KMS-11 (cell line): ENCODE measurements at regions not wholly inside any gene's neighbourhood (a gene's known extent, or its start where the extent isn't known, plus 50 kb on each side); places are given as distances from the start of the nearest gene placed in this dataset.

Source experiments
- H2AFZ ChIP-seq: fragments of 200-600 bp; sonication (generic); 2 replicates; pipeline ENCODE4 v1.6.1; 2016; ENCODE audit warnings: antibody characterized with exemption, mixed run types, low read depth
- H3K27ac ChIP-seq: fragments of 200-600 bp; sonication (generic); 2 replicates; pipeline ENCODE4 v1.6.1; 2016; ENCODE audit warnings: mild to moderate bottlenecking, mixed run types
- H3K27me3 ChIP-seq: fragments of 200-600 bp; sonication (generic); 2 replicates; pipeline ENCODE4 v1.6.1; 2017; ENCODE audit warnings: mild to moderate bottlenecking, low read depth, mixed run types, moderate library complexity; ENCODE audit not compliant: insufficient read depth
- H3K36me3 ChIP-seq: fragments of 200-600 bp; sonication (generic); 2 replicates; pipeline ENCODE4 v1.6.1; 2017; ENCODE audit warnings: mild to moderate bottlenecking, mixed run types; ENCODE audit not compliant: insufficient read depth
- H3K4me1 ChIP-seq: fragments of 200-600 bp; sonication (generic); 2 replicates; pipeline ENCODE4 v1.6.1; 2016; ENCODE audit warnings: mild to moderate bottlenecking, low read depth, mixed run types; ENCODE audit not compliant: poor library complexity, severe bottlenecking
- H3K4me2 ChIP-seq: fragments of 200-600 bp; sonication (generic); 2 replicates; pipeline ENCODE4 v1.7.0; 2016; ENCODE audit warnings: mild to moderate bottlenecking, mixed run types
- H3K4me3 ChIP-seq: fragments of 200-600 bp; sonication (generic); IDR thresholded peaks from 2 replicates; pipeline ENCODE4 v1.6.1; 2017; ENCODE audit warnings: low read depth, low read length, mixed read lengths; ENCODE audit not compliant: insufficient read depth
- H3K79me2 ChIP-seq: fragments of 200-600 bp; sonication (generic); 2 replicates; pipeline ENCODE4 v1.6.1; 2016; ENCODE audit warnings: low read depth, mixed run types; ENCODE audit not compliant: insufficient read depth
- H3K9ac ChIP-seq: fragments of 200-600 bp; sonication (generic); 2 replicates; pipeline ENCODE4 v1.6.1; 2016; ENCODE audit warnings: mild to moderate bottlenecking, mixed run types
- H4K20me1 ChIP-seq: fragments of 200-600 bp; sonication (generic); 2 replicates; pipeline ENCODE4 v1.6.1; 2016; ENCODE audit warnings: mild to moderate bottlenecking, mixed run types; ENCODE audit not compliant: insufficient read depth
- TF ChIP-seq, protein P1 (sequence below): fragments of 200-600 bp; sonication (generic); conservative IDR thresholded peaks from 2 replicates; pipeline ENCODE4 v1.6.1; 2017; ENCODE audit warnings: low read depth, mild to moderate bottlenecking, antibody characterized with exemption, low read length, moderate library complexity, mixed read lengths

DNA sequence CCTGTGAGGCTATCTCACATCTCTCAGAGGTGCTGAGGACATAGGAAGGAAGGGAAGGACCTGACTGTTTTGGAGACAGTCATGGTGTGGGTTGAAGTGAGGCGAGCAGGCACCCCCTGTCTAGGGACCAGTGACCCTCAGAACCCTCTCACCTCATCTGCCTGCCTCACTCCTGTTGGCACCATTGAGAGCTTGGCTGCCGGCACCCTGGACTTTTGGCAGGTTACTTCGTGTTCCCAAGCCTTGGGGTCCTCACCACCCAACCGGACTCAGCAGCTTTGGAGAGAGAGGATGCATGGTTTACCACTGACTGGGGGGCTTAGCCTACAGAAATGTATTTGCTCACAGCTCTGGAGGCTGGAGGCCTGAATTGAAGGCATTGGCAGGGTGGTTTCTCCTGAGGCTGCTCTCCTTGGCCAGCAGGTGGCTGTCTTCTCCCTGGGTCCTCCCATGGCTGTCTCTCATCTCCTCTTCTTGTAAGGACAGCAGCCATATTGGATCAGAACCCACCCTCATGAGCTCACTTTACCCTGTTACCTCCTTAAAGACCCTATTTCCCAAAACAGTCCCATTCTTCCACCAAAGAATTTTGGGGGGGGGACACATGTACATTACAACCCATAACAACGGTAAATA, 142.0 kb downstream of the TSN start:
- H3K36me3 ChIP-seq: no peaks in the 10 kb centered on the region
- no peak overlapping the region for H3K9ac ChIP-seq
- TF ChIP-seq, protein P1, sequence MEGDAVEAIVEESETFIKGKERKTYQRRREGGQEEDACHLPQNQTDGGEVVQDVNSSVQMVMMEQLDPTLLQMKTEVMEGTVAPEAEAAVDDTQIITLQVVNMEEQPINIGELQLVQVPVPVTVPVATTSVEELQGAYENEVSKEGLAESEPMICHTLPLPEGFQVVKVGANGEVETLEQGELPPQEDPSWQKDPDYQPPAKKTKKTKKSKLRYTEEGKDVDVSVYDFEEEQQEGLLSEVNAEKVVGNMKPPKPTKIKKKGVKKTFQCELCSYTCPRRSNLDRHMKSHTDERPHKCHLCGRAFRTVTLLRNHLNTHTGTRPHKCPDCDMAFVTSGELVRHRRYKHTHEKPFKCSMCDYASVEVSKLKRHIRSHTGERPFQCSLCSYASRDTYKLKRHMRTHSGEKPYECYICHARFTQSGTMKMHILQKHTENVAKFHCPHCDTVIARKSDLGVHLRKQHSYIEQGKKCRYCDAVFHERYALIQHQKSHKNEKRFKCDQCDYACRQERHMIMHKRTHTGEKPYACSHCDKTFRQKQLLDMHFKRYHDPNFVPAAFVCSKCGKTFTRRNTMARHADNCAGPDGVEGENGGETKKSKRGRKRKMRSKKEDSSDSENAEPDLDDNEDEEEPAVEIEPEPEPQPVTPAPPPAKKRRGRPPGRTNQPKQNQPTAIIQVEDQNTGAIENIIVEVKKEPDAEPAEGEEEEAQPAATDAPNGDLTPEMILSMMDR: peak; percentile 33; the same call in 1 of the 2 replicates
- H4K20me1 ChIP-seq: no peaks in the 10 kb centered on the region
- H3K4me2 ChIP-seq: no peak overlapping the region
- H3K4me3 ChIP-seq: no peak overlapping the region
- no peak overlapping the region for H3K27ac ChIP-seq
- no peaks in the 10 kb centered on the region for H3K27me3 ChIP-seq
- 0 out of 2 replicates have a peak overlapping the region, but pooled peaks have one; percentile 18 for H2AFZ ChIP-seq
- no peaks in the 10 kb centered on the region for H3K79me2 ChIP-seq
- no peaks in the 10 kb centered on the region for H3K4me1 ChIP-seq

DNA sequence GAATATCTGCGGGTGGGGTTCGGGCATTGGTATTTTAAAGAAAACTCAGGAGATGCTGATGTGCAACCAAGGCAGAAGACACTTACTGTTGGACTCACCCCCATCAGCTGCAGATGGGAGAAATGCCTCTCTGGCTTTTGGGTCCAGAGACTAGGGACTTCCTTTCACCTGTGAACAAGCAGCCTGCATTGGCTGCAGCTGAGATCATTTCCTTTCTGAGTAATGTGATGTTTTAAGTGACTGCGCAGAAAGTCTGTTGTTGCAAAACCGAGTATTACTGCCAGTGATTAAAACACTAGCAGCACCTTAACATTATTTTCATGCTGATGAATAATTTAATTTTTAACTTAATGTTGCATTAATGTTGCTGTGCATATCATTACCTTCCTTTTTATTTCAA, 143.0 kb downstream of the TSN start:
- Histone ChIP-seq H3K36me3 (no peaks in the 10 kb centered on the region), H3K79me2 (no peaks in the 10 kb centered on the region), H4K20me1 (no peaks in the 10 kb centered on the region), H3K4me3 (no peak overlapping the region), H3K9ac (no peak overlapping the region), H2AFZ (no peak overlapping the region), H3K4me1 (no peaks in the 10 kb centered on the region), H3K27me3 (no peaks in the 10 kb centered on the region), H3K27ac (no peak overlapping the region), H3K4me2 (no peak overlapping the region)
- TF ChIP-seq, protein P1: no peak

DNA sequence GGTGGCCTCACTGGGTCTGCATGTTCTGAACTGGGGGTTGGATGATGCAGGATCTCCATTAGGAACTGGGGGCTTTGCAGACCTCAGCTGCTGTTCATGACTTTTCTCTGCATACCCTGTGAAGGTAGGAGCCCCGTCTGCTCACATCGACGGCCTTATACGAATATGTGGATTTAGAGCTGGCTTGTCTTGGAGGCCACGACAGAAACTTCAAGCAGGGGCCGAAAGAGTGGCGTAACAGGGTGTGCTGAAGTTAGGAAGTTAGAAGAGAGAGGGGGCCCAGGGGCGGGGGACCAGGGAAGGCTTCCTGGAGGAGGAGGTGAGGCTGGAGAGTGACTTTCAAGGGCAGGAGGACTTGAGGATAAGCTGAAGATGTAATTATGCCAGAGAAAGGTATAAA, 144.9 kb downstream of the TSN start:
- Histone ChIP-seq H3K4me2 (no peak overlapping the region), H2AFZ (no peak overlapping the region), H3K79me2 (no peaks in the 10 kb centered on the region), H3K27me3 (no peaks in the 10 kb centered on the region), H4K20me1 (no peaks in the 10 kb centered on the region), H3K4me3 (no peak overlapping the region), H3K4me1 (no peaks in the 10 kb centered on the region), H3K36me3 (no peaks in the 10 kb centered on the region), H3K9ac (no peak overlapping the region), H3K27ac (no peak overlapping the region)
- TF ChIP-seq, protein P1: no peak

DNA sequence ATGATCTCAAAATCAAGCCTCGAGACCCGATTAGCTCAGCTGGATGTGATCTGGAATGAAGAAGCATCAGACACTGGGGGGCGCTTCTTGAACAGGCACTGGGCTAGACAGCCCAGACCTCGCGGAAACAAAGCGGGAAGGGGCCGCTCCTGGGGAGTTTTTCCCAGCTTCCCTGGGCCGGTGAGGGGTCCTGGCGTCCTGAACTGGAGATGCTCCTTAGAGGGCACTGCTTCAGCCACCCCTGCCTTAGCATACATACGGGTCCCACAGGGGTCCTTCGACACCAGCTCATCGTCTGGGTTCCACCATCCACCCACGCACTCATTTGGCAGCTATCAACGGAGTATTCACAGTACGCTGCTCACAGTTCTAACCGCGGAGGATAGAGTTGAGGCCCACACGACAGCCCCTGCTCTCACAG, 146.7 kb downstream of the TSN start:
- H3K4me2 ChIP-seq: no peak overlapping the region
- H3K79me2 ChIP-seq: no peaks in the 10 kb centered on the region
- TF ChIP-seq, protein P1: no peak
- no peaks in the 10 kb centered on the region for H4K20me1 ChIP-seq
- H3K27ac ChIP-seq: no peak overlapping the region
- no peak overlapping the region for H2AFZ ChIP-seq
- H3K36me3 ChIP-seq: no peaks in the 10 kb centered on the region
- no peaks in the 10 kb centered on the region for H3K4me1 ChIP-seq
- H3K9ac ChIP-seq: no peak overlapping the region
- H3K27me3 ChIP-seq: no peaks in the 10 kb centered on the region
- H3K4me3 ChIP-seq: no peak overlapping the region
